GM18861 (cell line): ENCODE measurements at regions not wholly inside any gene's neighbourhood (a gene's known extent, or its start where the extent isn't known, plus 50 kb on each side); places are given as distances from the start of the nearest gene placed in this dataset.

ENCODE experiments used
- ATAC-seq: cut with Tn5 transposase; IDR thresholded peaks from one replicate; pipeline ENCODE4 v1.9.1; 2021; ENCODE audit not compliant: unreplicated experiment

DNA sequence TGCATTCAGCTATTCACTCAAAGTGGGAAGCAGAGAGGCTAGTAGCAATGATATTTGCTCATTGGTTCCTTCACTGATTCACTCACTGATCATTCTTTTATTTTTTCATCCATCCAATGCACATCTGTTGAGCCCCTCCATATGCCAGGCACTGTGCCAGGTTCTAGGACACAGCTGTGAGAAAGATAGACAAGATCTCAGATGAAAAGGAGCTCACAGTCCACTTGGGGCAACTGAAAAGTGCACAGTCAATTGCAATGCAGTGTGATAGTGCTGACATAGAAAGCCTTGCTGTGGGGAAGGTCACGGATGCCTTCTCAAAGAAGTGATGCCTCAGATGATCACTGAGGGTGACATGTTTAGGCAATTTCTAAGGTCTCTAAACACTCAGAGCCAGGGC, 262.3 kb downstream of the PTEN start:
- ATAC-seq: no peak

- ATAC-seq: no peak
Observed at GRCh38 chr10:88126699-88127098, 263.3 kb downstream of the PTEN start.

- no peak for ATAC-seq
Observed at GRCh38 chr10:88127269-88127668, 263.8 kb downstream of the PTEN start.

GRCh38 chr10:88127766-88128165, 264.3 kb downstream of the PTEN start:
- ATAC-seq: no peak

DNA sequence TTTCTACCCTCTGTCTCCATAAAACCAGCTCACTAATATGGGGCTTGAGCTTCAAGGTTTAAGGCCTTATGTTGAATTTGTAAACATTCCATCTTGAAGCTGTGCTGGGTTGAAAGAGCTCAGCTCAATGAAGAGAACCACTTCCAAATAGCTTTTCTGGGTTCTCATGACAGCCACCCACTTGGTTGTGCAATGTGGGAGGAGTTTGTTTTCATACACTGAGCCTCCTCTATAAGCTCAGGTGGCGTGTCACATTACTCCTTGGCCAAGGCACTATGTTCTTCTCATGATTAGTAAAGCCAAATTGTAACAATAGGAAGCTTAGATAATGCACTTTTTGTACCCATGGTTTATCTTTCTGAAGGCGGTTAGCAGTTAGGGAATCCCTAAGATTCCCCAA, 265.6 kb downstream of the PTEN start:
- no peak for ATAC-seq

- no peak for ATAC-seq
Observed at GRCh38 chr10:88130912-88131311, 267.5 kb downstream of the PTEN start.

DNA sequence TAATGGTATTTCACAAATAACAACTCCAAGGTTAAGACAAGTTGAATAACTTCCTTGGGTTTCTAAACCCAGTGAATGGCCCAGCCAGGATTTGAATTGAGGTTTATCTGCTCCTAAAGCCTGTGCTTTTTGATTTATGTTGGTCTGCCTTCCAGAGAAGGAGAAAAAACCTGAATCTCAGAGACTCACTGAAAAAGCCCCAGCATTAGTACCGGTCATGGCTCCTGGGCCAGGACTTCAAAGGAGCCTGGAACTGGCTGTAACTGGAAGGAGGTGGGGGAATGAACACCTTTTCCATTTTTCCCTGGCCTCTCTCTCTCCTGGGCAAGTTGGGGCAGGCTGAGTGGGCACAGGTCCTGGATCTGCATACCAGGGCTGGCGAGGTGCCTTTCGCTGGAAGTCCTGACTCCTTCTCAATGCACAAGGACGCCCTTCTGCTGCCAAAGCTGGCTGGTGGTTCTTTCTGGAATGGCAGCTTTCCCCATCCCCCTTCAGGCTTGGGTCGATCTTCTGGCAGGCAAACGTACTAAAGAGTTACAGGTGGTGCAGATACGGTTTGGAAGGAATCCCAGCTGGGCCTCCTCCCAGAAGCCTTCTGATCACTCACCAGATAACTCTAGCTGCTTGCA, 268.2 kb downstream of the PTEN start:
- no peak for ATAC-seq

DNA sequence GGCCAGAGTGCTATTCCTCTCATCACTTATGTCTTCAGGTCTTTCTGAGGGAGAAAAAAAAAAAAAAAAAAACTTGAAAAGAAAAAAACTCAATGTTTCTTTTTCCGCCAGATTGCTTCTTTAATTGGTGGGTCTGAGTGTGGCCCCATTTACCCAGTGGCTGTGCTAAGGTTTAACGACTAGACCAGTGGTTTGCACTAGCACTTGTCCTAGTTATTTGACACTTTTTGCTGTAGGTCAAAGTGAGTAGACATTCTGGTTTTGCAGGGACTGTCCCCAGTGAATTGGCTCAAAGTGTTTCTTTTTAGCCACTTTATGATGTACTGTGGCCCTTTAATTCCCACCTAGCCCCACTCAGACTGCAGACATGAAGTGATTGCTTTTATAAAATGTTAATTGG, 273.3 kb downstream of the PTEN start:
- ATAC-seq: no peak

GRCh38 chr10:88138319-88138848, 275.0 kb downstream of the PTEN start:
- ATAC-seq: peak; percentile 80

GRCh38 chr10:88147000-88147798, 283.8 kb downstream of the PTEN start:
- no peak for ATAC-seq

DNA sequence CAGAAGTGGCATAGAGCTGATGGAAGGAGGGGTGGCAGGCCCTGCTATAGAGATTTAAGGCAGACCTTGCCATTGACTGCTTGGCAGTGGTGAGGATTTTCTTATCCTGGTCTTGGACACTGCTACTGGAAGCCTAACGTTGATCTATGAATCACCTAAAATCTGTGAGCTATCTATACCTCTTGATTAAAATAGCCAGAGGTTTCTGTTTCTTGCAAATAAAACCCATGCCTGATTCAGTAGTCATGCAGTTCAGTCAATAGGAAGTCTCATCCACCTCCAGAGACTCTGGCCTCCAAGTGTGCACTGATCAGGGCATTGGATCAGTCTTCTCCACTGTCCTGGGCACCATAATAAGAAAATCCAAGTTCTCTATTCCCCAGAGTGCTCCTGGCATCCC, 286.5 kb downstream of the PTEN start:
- ATAC-seq: no peak

- no peak for ATAC-seq
Observed at GRCh38 chr10:88150339-88150738, 286.9 kb downstream of the PTEN start.

DNA sequence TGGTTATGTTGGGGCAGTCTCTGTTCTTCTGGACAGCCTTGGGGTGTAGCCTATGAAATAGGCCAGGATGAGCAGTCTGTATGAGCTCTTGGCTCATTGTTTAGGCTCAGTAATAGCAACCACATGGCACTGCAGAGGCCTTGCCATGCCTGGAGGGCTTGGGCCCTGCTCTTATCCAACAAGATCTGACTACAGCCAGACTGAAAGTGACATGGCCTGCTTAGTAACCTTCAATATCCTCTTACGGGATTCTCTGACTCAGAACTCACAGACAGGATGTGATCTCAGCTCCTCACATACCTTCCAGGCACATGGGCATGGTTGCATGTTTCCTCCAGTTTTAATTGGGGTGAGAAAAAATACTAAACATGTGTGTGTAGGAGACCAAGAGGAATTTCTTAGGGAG, 289.3 kb downstream of the PTEN start:
- peak; percentile 85 for ATAC-seq

DNA sequence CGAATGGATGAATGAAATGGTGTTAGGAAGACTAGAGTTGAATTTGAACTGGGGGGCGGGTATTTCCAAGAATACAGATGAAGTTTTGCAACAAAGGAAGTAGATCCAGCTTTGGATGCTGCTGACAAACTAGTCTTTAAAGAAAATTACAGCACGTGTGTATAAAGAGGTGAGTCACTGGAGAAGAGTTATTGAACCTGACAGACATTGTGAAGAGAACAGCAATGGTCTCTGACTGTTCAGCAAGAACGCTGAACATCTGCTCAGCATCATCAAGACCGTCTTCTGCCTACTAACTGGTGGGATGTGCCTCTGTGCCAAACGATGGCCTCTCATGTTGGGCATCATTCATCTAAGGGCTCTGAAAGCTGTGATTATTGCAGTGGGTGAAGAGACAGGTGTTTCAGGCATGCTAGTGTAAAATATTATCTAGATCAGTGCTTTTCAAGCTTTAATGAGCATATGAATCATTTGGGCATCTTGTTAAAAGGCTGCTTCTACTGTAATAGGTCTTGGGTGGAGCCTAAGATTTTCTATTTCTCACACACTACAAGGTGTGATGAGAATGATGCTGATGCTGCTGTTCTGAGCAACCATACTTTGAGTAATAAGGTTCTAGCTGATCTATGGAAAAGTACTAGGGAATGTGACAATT, 291.3 kb downstream of the PTEN start:
- ATAC-seq: no peak

DNA sequence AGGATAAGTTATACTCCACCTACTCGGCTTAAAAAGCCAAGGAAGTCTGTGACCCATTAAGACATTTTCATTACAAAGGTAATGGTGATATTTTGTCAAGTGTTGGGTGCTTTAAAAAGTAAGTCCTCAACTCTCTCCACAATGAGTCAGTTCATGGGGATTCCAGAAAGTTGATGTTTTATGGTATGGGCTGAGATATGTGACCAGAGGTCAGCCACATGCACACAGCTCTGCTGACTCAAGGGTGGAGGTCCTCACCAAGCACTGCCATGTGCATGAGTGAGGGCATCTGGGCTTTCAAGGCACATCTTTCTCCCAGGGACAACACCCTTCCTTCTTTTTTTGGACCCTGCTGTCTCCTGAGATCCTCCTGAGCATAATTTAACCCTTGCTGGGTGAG, 292.9 kb downstream of the PTEN start:
- no peak for ATAC-seq

GRCh38 chr10:88157981-88158465, 294.6 kb downstream of the PTEN start:
- no peak for ATAC-seq

DNA sequence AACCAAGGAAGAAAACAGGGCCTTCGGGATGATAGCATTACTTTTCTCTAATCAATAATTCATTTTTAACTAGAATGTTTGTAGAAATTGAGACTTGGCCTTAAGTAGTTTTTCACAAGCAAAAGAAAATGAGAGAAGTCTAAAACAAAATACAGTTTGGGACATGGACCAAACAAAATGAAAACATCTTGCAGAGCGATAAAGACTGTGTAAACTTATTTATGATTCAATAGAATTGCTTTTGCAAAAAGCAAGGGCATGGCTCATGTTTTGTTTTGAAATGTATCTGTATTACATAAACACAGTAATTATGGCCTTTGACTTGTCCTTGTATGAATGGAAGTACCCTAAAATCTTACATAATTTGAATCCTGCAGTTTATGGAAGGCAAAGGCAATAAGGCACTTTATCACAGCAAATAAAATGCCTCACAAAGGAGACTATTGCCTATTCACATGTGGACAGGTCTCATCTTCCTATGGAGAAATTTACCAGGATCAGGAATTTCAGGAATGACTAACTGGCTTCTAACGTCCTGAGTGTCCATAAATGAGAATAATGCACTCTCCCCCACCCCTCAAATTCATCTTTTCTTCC, 295.2 kb downstream of the PTEN start:
- ATAC-seq: no peak

- ATAC-seq: no peak
Observed at GRCh38 chr10:88159127-88159829, 295.9 kb downstream of the PTEN start.

DNA sequence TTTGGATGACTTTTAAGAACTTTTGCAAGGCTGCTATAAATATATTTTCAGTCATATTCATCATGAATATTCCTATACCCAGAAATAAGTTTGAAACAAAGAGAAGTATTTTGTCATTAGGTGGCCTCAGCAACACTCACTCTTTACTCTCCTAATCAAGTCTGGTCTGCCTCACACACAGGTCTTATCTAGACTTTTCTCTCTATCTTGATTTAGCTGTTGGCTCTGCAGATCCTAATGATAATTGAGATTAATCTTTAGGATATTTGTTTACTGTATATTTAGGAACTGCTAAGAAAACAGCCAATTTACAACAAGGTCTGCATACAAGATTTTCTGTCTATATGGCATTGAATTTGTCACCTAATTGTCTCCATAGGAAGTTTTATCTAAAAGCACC, 297.6 kb downstream of the PTEN start:
- ATAC-seq: no peak

DNA sequence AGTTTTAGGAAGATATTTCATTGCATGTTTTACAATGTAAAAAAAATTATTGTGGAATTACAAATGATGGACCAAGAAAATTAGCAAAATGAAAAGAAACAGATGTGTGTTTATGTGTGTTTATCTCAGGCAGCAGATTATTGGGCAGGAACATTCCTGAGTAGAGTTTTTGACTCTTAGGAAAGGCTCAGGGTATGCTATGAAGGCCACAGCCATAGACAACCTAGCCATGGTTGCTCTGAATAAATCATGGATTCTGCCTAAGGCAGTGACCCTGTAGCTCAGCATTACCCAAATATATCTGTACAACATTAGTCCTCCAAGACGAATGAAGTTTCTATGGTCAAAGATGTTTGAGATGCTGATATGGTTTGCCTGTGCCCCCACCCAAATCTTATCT, 298.3 kb downstream of the PTEN start:
- ATAC-seq: no peak

DNA sequence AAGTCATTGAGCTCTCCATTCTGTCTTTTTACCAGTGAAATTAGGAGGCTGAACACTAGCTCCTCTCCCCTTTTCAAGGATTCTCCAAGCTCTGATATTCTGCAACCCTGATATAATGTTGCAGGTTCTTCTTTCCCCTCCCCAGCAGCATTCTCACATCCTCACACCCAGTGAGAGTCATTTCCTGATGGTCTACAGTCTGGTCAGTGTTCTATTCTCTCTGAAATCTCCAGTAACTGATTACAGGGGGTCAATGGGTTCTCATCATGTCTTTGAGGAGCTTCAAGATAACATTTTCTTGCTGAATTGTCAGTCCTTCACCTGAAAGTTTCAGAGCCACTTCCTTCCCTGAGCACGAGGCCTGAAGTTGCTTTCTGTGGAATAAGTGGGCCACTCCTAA, 299.4 kb downstream of the PTEN start:
- ATAC-seq: no peak
